ENCODE measurements at regions not wholly inside any gene's neighbourhood (a gene's known extent, or its start where the extent isn't known, plus 50 kb on each side); places are given as distances from the start of the nearest gene placed in this dataset.

GRCh38 chr2:4486971-4487370 lies 783.6 kb downstream of the DCDC2C start:
- no peaks in the 10 kb centered on the region for H3K36me3 Mint-ChIP-seq (ENCODE audit: unreplicated experiment)
- H3K27me3 Mint-ChIP-seq (ENCODE audit: unreplicated experiment): no peaks in the 10 kb centered on the region
- no peak overlapping the region for H3K27ac Mint-ChIP-seq (ENCODE audit: unreplicated experiment)
- H3K4me1 Mint-ChIP-seq (ENCODE audit: unreplicated experiment): no peaks in the 10 kb centered on the region
- no peak for DNase-seq (ENCODE audit: extremely low spot score, unreplicated experiment)
- no peak for TF ChIP-seq CTCF (IDR thresholded peaks at IDR 0.05)
- no peak overlapping the region for H3K4me3 Mint-ChIP-seq (ENCODE audit: unreplicated experiment)
- peaks cover 16% of the 10 kb centered on the region for H3K9me3 Mint-ChIP-seq (ENCODE audit: unreplicated experiment)

DNA sequence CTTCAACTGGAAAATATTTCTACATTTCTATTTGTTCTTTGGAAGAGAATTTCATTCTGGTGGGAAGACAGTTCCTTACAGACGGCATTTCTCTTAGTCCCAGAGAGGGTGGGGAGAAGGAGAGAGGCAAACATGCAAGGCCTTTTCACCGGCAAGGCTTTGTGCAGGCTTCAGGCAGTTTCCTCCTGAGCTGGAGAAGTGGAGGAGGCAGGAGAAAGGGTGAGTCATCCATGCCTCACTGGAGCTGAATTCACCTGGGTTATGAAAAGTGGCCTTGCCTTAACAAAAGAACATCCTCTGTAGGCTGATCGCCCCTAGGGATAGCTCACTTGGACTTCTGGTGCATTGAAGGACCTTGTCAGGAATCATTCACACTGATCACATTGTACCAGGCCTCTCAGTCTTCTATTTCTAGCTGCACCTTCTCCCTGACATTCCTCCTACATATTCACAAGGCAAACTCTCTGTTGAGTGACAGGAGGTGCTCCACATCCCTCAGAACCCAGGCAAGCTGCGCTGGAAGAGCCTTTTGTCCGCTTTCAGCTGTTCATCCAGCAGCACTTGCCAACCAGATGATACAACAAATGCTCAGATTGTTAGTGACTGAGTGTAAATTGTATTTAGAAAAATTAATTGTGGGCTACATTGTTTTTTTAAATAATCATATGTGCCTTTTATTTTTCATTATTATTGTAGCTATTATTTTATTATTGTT lies 796.1 kb downstream of the DCDC2C start:
- Mint-ChIP-seq H3K4me3 (ENCODE audit: unreplicated experiment) (no peak overlapping the region), H3K9me3 (ENCODE audit: unreplicated experiment) (no peaks in the 10 kb centered on the region), H3K27ac (ENCODE audit: unreplicated experiment) (no peak overlapping the region), H3K4me1 (ENCODE audit: unreplicated experiment) (peaks cover 25% of the 10 kb centered on the region), H3K36me3 (ENCODE audit: unreplicated experiment) (no peaks in the 10 kb centered on the region), H3K27me3 (ENCODE audit: unreplicated experiment) (no peaks in the 10 kb centered on the region)
- no peak for TF ChIP-seq CTCF (IDR thresholded peaks at IDR 0.05)
- no peak for DNase-seq (ENCODE audit: extremely low spot score, unreplicated experiment)

GRCh38 chr2:4501525-4501924 lies 798.1 kb downstream of the DCDC2C start:
- no peak overlapping the region for H3K4me3 Mint-ChIP-seq (ENCODE audit: unreplicated experiment)
- no peaks in the 10 kb centered on the region for H3K36me3 Mint-ChIP-seq (ENCODE audit: unreplicated experiment)
- H3K9me3 Mint-ChIP-seq (ENCODE audit: unreplicated experiment): no peaks in the 10 kb centered on the region
- DNase-seq (ENCODE audit: extremely low spot score, unreplicated experiment): no peak
- H3K4me1 Mint-ChIP-seq (ENCODE audit: unreplicated experiment): peaks cover 31% of the 10 kb centered on the region
- no peaks in the 10 kb centered on the region for H3K27me3 Mint-ChIP-seq (ENCODE audit: unreplicated experiment)
- no peak for TF ChIP-seq CTCF (IDR thresholded peaks at IDR 0.05)
- peak overlapping the region; percentile 62 for H3K27ac Mint-ChIP-seq (ENCODE audit: unreplicated experiment)

DNA sequence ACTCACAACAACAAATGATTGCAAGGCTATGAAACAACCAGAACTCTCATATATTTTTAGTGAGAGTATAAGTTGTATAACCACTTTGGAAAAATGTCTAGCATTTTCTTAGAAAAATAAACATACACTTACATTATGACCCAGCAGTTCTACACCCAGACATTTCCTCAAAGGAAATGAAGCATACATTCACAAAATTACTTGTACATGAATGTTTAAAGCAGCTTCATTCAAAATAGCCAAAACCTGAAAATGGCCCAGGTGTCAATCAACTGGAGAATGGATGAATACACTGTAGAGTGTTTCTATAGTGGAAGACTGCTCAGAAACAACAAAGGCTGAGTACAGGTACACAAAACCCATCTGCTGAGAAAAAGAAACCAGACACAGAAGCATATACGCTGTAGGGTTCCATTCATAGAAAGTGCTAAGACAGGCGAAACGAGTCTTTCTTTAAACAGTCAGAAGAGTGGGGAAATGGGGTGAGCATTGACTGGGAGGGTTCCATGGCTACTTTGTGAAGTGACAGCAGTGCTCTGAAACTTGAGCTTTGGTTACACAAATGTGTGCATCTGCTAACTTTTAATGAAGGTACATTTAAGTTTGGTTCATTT lies 799.0 kb downstream of the DCDC2C start:
- DNase-seq (ENCODE audit: extremely low spot score, unreplicated experiment): no peak
- H3K4me1 Mint-ChIP-seq (ENCODE audit: unreplicated experiment): peaks cover 32% of the 10 kb centered on the region
- peak overlapping the region; percentile 83 for H3K27ac Mint-ChIP-seq (ENCODE audit: unreplicated experiment)
- no peaks in the 10 kb centered on the region for H3K9me3 Mint-ChIP-seq (ENCODE audit: unreplicated experiment)
- no peaks in the 10 kb centered on the region for H3K36me3 Mint-ChIP-seq (ENCODE audit: unreplicated experiment)
- H3K27me3 Mint-ChIP-seq (ENCODE audit: unreplicated experiment): no peaks in the 10 kb centered on the region
- H3K4me3 Mint-ChIP-seq (ENCODE audit: unreplicated experiment): no peak overlapping the region
- TF ChIP-seq CTCF (IDR thresholded peaks at IDR 0.05): no peak

DNA sequence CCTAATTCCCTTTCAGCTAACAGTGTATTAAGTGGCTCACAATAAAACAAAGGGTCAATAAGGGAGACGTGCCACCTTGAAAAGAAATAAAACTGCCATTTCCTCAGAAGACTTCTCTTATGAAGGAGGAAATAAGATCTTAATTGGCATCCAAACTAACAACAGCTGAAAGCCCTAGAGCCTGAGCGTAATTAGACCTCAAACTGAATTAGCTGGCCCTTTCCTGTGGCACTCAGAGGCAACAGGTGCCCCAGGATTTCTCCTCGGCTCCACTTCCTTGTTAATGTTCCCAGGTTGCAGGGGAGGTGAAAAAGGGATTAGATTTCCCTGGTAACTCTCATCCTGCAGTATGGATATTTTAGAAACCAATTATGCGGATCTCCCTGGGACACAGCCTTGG lies 804.3 kb downstream of the DCDC2C start:
- H3K36me3 Mint-ChIP-seq (ENCODE audit: unreplicated experiment): no peaks in the 10 kb centered on the region
- TF ChIP-seq CTCF (IDR thresholded peaks at IDR 0.05): no peak
- H3K27ac Mint-ChIP-seq (ENCODE audit: unreplicated experiment): no peak overlapping the region
- no peak for DNase-seq (ENCODE audit: extremely low spot score, unreplicated experiment)
- H3K4me1 Mint-ChIP-seq (ENCODE audit: unreplicated experiment): peaks cover 12% of the 10 kb centered on the region
- no peak overlapping the region for H3K4me3 Mint-ChIP-seq (ENCODE audit: unreplicated experiment)
- H3K27me3 Mint-ChIP-seq (ENCODE audit: unreplicated experiment): no peaks in the 10 kb centered on the region
- H3K9me3 Mint-ChIP-seq (ENCODE audit: unreplicated experiment): peaks cover 18% of the 10 kb centered on the region

Measured in osteocyte (in vitro differentiated cells).